HCT116 (cell line): ENCODE measurements at regions not wholly inside any gene's neighbourhood (a gene's known extent, or its start where the extent isn't known, plus 50 kb on each side); places are given as distances from the start of the nearest gene placed in this dataset.

Source experiments
- ATAC-seq: fragments of 200-7000 bp; cut with Tn5 transposase; 2 replicates; pipeline ENCODE4 v1.9.1; 2020; ENCODE audit warnings: mild to moderate bottlenecking, moderate library complexity
- BruUV-seq: library from RNA; stranded (reverse); fragments of 400-500 nt; replicated peaks from 2 replicates; lab custom pipeline; 2021; lab: Mats Ljungman, UMichigan
- CTCF ChIA-PET: fragments of 300-600 bp; sonication (Branson Sonifier 250); formaldehyde crosslinking; loops from one replicate; lab custom pipeline; 2021; ENCODE audit warnings: antibody characterized with exemption; lab: Charles Lee
- POLR2A ChIA-PET: fragments of 300-600, 350-600 bp; sonication (Branson Sonifier 250); formaldehyde crosslinking; loops from one replicate; lab custom pipeline; 2021; ENCODE audit warnings: antibody characterized with exemption; lab: Charles Lee
- RAD21 ChIA-PET, 2 experiments: fragments of 300-600 bp; sonication (Branson Sonifier 250); formaldehyde crosslinking; loops; one replicate each; lab custom pipeline; 2023; ENCODE audit warnings: low total read pairs in 2 of 2; ENCODE audit not compliant: uncharacterized antibody in 2 of 2, unreplicated experiment in 2 of 2, low non-redundant PET in 1 of 2; lab: Charles Lee
- DNase-seq: peaks from one replicate; pipeline ENCODE4 v3.0.0-alpha.2; 2010; ENCODE audit warnings: low read depth, low spot score
- H2AFZ ChIP-seq: fragments of 200-600 bp; shearing (Covaris generic), sonication (generic); 2 replicates; pipeline ENCODE4 v1.6.1; 2017; ENCODE audit warnings: low read depth, mixed run types, mixed read lengths, antibody characterized with exemption, low read length; ENCODE audit not compliant: poor library complexity, severe bottlenecking
- H3K27ac ChIP-seq: 2 replicates; pipeline ENCODE4 v1.5.1; 2012; ENCODE audit warnings: low read depth, low read length
- H3K27me3 ChIP-seq: fragments of 200-600 bp; sonication (generic); 2 replicates; pipeline ENCODE4 v1.6.1; 2016; ENCODE audit warnings: mixed run types, low read length, mixed read lengths; ENCODE audit not compliant: insufficient read depth
- H3K36me3 ChIP-seq, 2 experiments: fragments of 200-500 bp in 1 of 2; fragments of 200-600 bp in 1 of 2; sonication (Bioruptor generic) in 1 of 2; sonication (generic) in 1 of 2; 2 replicates each; pipeline versions ENCODE4 v1.5.1 to v1.6.1; 2014 to 2016; ENCODE audit warnings: low read length in 2 of 2, inconsistent platforms in 1 of 2, mixed read lengths in 1 of 2, mixed run types in 1 of 2; ENCODE audit not compliant: insufficient read depth in 2 of 2, control insufficient read depth in 1 of 2
- H3K4me1 ChIP-seq, 2 experiments: fragments of 200-600 bp in 1 of 2; sonication (generic) in 1 of 2; 2 replicates each; pipeline versions ENCODE4 v1.5.1 to v1.6.1; 2012 to 2017; ENCODE audit warnings: low read length in 2 of 2, inconsistent platforms in 1 of 2, mild to moderate bottlenecking in 1 of 2, mixed read lengths in 1 of 2, mixed run types in 1 of 2, moderate library complexity in 1 of 2; ENCODE audit not compliant: insufficient read depth in 2 of 2, control insufficient read depth in 1 of 2
- H3K4me2 ChIP-seq: fragments of 200-600 bp; sonication (generic); 2 replicates; pipeline ENCODE4 v1.6.1; 2017; ENCODE audit warnings: mixed run types, low read length, mixed read lengths
- H3K4me3 ChIP-seq, 2 experiments: fragments of 200-600 bp in 1 of 2; sonication (generic) in 1 of 2; replicated peaks in 1 of 2; 2 replicates each; pipeline ENCODE4 v1.5.1; 2011 to 2016; ENCODE audit warnings: low read length in 2 of 2, control low read depth in 1 of 2, low read depth in 1 of 2, mild to moderate bottlenecking in 1 of 2, mixed read lengths in 1 of 2, mixed run types in 1 of 2
- H3K79me2 ChIP-seq: fragments of 200-600 bp; sonication (generic); 2 replicates; pipeline ENCODE4 v1.6.1; 2017; ENCODE audit warnings: mild to moderate bottlenecking, mixed run types, low read length, moderate library complexity, mixed read lengths; ENCODE audit not compliant: insufficient read depth
- H3K9ac ChIP-seq: fragments of 200-600 bp; sonication (generic); 2 replicates; pipeline ENCODE4 v1.6.1; 2016; ENCODE audit warnings: low read length, mixed read lengths
- H3K9me2 ChIP-seq: fragments of 200-600 bp; sonication (generic), shearing (Covaris generic); 2 replicates; pipeline ENCODE4 v1.6.1; 2017; ENCODE audit warnings: mixed run types, mild to moderate bottlenecking, moderate library complexity; ENCODE audit not compliant: insufficient read depth
- H3K9me3 ChIP-seq, 2 experiments: fragments of 200-500 bp in 1 of 2; fragments of 200-600 bp in 1 of 2; sonication (Bioruptor generic) in 1 of 2; sonication (generic) in 1 of 2; 2 replicates each; pipeline ENCODE4 v1.6.1; 2014 to 2017; ENCODE audit warnings: low read length in 2 of 2, mixed read lengths in 2 of 2, inconsistent platforms in 1 of 2, low read depth in 1 of 2, mild to moderate bottlenecking in 1 of 2, mixed run types in 1 of 2, moderate library complexity in 1 of 2; ENCODE audit not compliant: control insufficient read depth in 1 of 2, insufficient read depth in 1 of 2
- H4K20me1 ChIP-seq: fragments of 200-600 bp; sonication (generic), shearing (Covaris generic); 2 replicates; pipeline ENCODE4 v1.6.1; 2017; ENCODE audit warnings: mixed run types, mild to moderate bottlenecking, moderate library complexity; ENCODE audit not compliant: insufficient read depth
- CBX3 ChIP-seq: IDR thresholded peaks from 2 replicates; pipeline ENCODE4 v1.6.1; 2012; ENCODE audit warnings: low read depth
- CEBPB ChIP-seq: IDR thresholded peaks from 2 replicates; pipeline ENCODE4 v1.6.1; 2012; ENCODE audit warnings: low read depth
- EGR1 ChIP-seq: IDR thresholded peaks from 2 replicates; pipeline ENCODE4 v1.6.1; 2012; ENCODE audit warnings: low read depth
- EZH2 ChIP-seq: fragments of 200-600 bp; sonication (generic); IDR thresholded peaks from 2 replicates; pipeline ENCODE4 v1.6.1; 2017; ENCODE audit warnings: antibody characterized with exemption, mixed run types
- FOSL1 ChIP-seq: IDR thresholded peaks from 2 replicates; pipeline ENCODE4 v1.6.1; 2012; ENCODE audit warnings: low read depth
- JUND ChIP-seq: IDR thresholded peaks from 2 replicates; pipeline ENCODE4 v1.6.1; 2012
- POLR2A ChIP-seq: IDR thresholded peaks from 2 replicates; pipeline ENCODE4 v1.7.0; 2011; ENCODE audit warnings: borderline replicate concordance; ENCODE audit not compliant: insufficient read depth, insufficient read length; ENCODE audit errors: extremely low read depth
- POLR2AphosphoS5 ChIP-seq: IDR thresholded peaks from 2 replicates; pipeline ENCODE4 v1.6.1; 2011; ENCODE audit warnings: mild to moderate bottlenecking, low read depth, low read length, moderate library complexity
- SIN3A ChIP-seq: IDR thresholded peaks from 2 replicates; pipeline ENCODE4 v1.6.1; 2012; ENCODE audit warnings: low read depth
- SRF ChIP-seq: IDR thresholded peaks from 2 replicates; pipeline ENCODE4 v1.6.1; 2012; ENCODE audit warnings: low read depth
- TCF7L2 ChIP-seq: IDR thresholded peaks from 2 replicates; pipeline ENCODE4 v1.7.0; 2011; ENCODE audit warnings: borderline replicate concordance, inconsistent platforms; ENCODE audit not compliant: insufficient read depth, insufficient read length; ENCODE audit errors: extremely low read depth
- YY1 ChIP-seq: IDR thresholded peaks from 2 replicates; pipeline ENCODE4 v1.6.1; 2011; ENCODE audit warnings: low read length, low read depth, moderate library complexity, mild to moderate bottlenecking; ENCODE audit not compliant: insufficient replicate concordance; ENCODE audit errors: extremely low read depth
- ZFX ChIP-seq: fragments of 450-650 bp; IDR thresholded peaks from 2 replicates; pipeline ENCODE4 v1.6.1; 2017
- ZNF274 ChIP-seq: fragments of 200-500 bp; sonication (Bioruptor generic); IDR thresholded peaks from 2 replicates; pipeline ENCODE4 v1.6.1; 2014; ENCODE audit warnings: mild to moderate bottlenecking, low read depth, low read length, inconsistent platforms
- intact Hi-C: fragments of 100-400 bp; cut with micrococcal nuclease; formaldehyde crosslinking; loops from 2 replicates; pipeline ENCODE4 v1.10.0; 2022
- TF ChIP-seq, protein P1 (sequence below): IDR thresholded peaks from 2 replicates; pipeline ENCODE4 v1.6.1; 2012; ENCODE audit warnings: low read depth
- TF ChIP-seq, protein P2 (sequence below): IDR thresholded peaks from 2 replicates; pipeline ENCODE4 v1.6.1; 2012
- TF ChIP-seq, protein P3 (sequence below): IDR thresholded peaks from 2 replicates; pipeline ENCODE4 v1.6.1; 2011; ENCODE audit warnings: mild to moderate bottlenecking, low read length, moderate library complexity; ENCODE audit not compliant: insufficient replicate concordance; ENCODE audit errors: extremely low read depth

DNA sequence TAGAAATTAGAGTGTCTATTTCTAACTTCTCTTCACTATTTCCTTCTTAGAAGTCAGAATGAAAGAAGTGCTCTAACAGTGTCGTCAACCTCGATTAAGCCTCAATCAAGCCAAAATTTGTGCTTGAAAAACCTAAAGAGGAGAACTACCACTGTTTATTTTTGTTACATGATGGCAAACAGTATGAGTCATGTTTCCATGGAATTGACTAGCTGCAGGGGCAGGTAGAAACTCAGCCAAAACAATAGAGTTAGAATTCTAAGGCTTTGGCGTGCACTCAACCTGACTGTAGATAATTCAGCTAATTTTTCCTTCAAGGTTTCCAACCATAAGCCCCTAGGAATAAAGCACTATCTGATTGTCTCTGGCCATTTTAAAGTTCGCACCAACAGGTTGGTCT, 415.9 kb downstream of the ETS1 start (continued):
- TF ChIP-seq, protein P1, sequence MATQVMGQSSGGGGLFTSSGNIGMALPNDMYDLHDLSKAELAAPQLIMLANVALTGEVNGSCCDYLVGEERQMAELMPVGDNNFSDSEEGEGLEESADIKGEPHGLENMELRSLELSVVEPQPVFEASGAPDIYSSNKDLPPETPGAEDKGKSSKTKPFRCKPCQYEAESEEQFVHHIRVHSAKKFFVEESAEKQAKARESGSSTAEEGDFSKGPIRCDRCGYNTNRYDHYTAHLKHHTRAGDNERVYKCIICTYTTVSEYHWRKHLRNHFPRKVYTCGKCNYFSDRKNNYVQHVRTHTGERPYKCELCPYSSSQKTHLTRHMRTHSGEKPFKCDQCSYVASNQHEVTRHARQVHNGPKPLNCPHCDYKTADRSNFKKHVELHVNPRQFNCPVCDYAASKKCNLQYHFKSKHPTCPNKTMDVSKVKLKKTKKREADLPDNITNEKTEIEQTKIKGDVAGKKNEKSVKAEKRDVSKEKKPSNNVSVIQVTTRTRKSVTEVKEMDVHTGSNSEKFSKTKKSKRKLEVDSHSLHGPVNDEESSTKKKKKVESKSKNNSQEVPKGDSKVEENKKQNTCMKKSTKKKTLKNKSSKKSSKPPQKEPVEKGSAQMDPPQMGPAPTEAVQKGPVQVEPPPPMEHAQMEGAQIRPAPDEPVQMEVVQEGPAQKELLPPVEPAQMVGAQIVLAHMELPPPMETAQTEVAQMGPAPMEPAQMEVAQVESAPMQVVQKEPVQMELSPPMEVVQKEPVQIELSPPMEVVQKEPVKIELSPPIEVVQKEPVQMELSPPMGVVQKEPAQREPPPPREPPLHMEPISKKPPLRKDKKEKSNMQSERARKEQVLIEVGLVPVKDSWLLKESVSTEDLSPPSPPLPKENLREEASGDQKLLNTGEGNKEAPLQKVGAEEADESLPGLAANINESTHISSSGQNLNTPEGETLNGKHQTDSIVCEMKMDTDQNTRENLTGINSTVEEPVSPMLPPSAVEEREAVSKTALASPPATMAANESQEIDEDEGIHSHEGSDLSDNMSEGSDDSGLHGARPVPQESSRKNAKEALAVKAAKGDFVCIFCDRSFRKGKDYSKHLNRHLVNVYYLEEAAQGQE = no peak
- no peak for TF ChIP-seq TCF7L2
- TF ChIP-seq FOSL1 = no peak
- no peak for TF ChIP-seq POLR2AphosphoS5
- TF ChIP-seq SRF = no peak
- TF ChIP-seq, protein P2, sequence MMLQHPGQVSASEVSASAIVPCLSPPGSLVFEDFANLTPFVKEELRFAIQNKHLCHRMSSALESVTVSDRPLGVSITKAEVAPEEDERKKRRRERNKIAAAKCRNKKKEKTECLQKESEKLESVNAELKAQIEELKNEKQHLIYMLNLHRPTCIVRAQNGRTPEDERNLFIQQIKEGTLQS = no peak

DNA sequence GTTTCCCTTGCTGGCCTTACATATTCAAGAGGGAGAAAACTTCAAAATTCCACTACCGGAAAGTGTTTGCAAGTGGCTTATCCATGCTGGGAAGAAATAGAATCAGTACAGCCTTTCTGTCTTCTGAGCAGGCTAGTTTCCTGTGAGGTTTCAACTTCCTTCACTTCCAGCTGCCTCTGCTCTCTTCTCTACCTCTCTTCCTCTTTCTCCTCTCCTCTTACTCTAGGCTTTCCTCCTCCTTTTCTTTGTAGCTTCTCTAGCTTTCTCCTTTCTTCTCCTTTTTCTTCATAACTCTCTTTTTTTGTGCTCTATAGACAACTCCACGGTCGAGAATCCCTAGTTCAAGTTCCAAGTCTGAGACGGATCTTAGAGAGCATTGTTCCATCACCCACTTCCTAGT, 421.8 kb downstream of the ETS1 start:
- H3K79me2 ChIP-seq = no peaks in the 10 kb centered on the region
- H3K27me3 ChIP-seq = peaks cover 34% of the 10 kb centered on the region
- no peaks in the 10 kb centered on the region for H4K20me1 ChIP-seq
- intact Hi-C loops = no loop called here
- POLR2A ChIA-PET = no interaction called here
- no peaks in the 10 kb centered on the region for H3K9me2 ChIP-seq
- no peaks in the 10 kb centered on the region for H3K9me3 ChIP-seq
- ATAC-seq = no peak
- H2AFZ ChIP-seq = no peak overlapping the region
- H3K9ac ChIP-seq = no peak overlapping the region
- H3K4me3 ChIP-seq = no peak overlapping the region
- RAD21 ChIA-PET = no interaction called here
- CTCF ChIA-PET = interaction anchor here (1.6 kb wide), 1 partner anchor 465 kb away, joined by 4 read pairs; no protein-coding TSS in a partner anchor
- H3K4me1 ChIP-seq = no peaks in the 10 kb centered on the region
- DNase-seq = no peak
- no peak overlapping the region for H3K27ac ChIP-seq
- H3K36me3 ChIP-seq = no peaks in the 10 kb centered on the region
- H3K4me2 ChIP-seq = no peak overlapping the region
- no TSS peak for BruUV-seq
- TF ChIP-seq ZFX (no peak), POLR2A (no peak), JUND (no peak), EGR1 (no peak), SIN3A (no peak), FOSL1 (no peak), YY1 (no peak), ZNF274 (no peak), CEBPB (no peak), SRF (no peak), POLR2AphosphoS5 (no peak), CBX3 (no peak), EZH2 (no peak)
- TF ChIP-seq, protein P3, sequence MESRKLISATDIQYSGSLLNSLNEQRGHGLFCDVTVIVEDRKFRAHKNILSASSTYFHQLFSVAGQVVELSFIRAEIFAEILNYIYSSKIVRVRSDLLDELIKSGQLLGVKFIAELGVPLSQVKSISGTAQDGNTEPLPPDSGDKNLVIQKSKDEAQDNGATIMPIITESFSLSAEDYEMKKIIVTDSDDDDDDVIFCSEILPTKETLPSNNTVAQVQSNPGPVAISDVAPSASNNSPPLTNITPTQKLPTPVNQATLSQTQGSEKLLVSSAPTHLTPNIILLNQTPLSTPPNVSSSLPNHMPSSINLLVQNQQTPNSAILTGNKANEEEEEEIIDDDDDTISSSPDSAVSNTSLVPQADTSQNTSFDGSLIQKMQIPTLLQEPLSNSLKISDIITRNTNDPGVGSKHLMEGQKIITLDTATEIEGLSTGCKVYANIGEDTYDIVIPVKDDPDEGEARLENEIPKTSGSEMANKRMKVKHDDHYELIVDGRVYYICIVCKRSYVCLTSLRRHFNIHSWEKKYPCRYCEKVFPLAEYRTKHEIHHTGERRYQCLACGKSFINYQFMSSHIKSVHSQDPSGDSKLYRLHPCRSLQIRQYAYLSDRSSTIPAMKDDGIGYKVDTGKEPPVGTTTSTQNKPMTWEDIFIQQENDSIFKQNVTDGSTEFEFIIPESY = no peak
- TF ChIP-seq, protein P1 = no peak
